HEK293 (cell line): ENCODE measurements at regions not wholly inside any gene's neighbourhood (a gene's known extent, or its start where the extent isn't known, plus 50 kb on each side); places are given as distances from the start of the nearest gene placed in this dataset.
A peak's percentile ranks its signal among the peaks of the same experiment; 100 is the strongest.
"Not testable (repeated sequence)": the region's sequence is repeated elsewhere in the genome, so short reads cannot be mapped to it uniquely, and the experiment has no call there.

Source experiments
- CTCF ChIA-PET: fragments of 350-600 bp; formaldehyde crosslinking; extraction: SDS; loops from one replicate; lab custom pipeline; 2021; ENCODE audit warnings: antibody characterized with exemption; lab: Yijun Ruan, JAX
- POLR2A ChIA-PET: fragments of 300-600 bp; formaldehyde crosslinking; extraction: SDS; loops from one replicate; lab custom pipeline; 2020; ENCODE audit warnings: antibody characterized with exemption, inconsistent platforms; lab: Yijun Ruan, JAX
- H3K27ac ChIP-seq: fragments of 200-500 bp; sonication (Bioruptor generic); 2 replicates; pipeline ENCODE4 v1.5.1; 2014; ENCODE audit warnings: low read depth, low read length, control low read depth, inconsistent platforms; ENCODE audit errors: extremely low read depth
- H3K36me3 ChIP-seq, 2 experiments: fragments of 200-500 bp in 1 of 2; sonication (Bioruptor generic) in 1 of 2; 1 replicate in 1 of 2; 2 replicates in 1 of 2; pipeline ENCODE4 v1.5.1; 2014 to 2017; ENCODE audit warnings: inconsistent platforms in 2 of 2, low read length in 2 of 2; ENCODE audit not compliant: control insufficient read depth in 2 of 2, insufficient read depth in 1 of 2
- H3K4me1 ChIP-seq: fragments of 200-500 bp; sonication (Bioruptor generic); 2 replicates; pipeline ENCODE4 v1.5.1; 2014; ENCODE audit warnings: mild to moderate bottlenecking, low read length, inconsistent platforms; ENCODE audit not compliant: control insufficient read depth, insufficient read depth
- H3K4me3 ChIP-seq: 2 replicates; pipeline ENCODE4 v1.5.1; 2011; ENCODE audit warnings: low read depth, mild to moderate bottlenecking, control low read depth, low read length, moderate library complexity
- H3K9me3 ChIP-seq: fragments of 200-500 bp; sonication (Bioruptor generic); 2 replicates; pipeline ENCODE4 v1.5.1; 2014; ENCODE audit warnings: low read depth, low read length, inconsistent platforms; ENCODE audit not compliant: control insufficient read depth, insufficient read depth
- GLI2 ChIP-seq: fragments of 450-650 bp; formaldehyde crosslinking; IDR thresholded peaks from 2 replicates; pipeline ENCODE4; 2017; ENCODE audit warnings: missing biosample characterization, missing genetic modification characterization, low read depth, borderline replicate concordance
- GLIS1 ChIP-seq: fragments of 450-650 bp; formaldehyde crosslinking; IDR thresholded peaks from 2 replicates; pipeline ENCODE4 v1.5.1; 2016; ENCODE audit warnings: missing biosample characterization, missing genetic modification characterization
- GLIS2 ChIP-seq: fragments of 450-650 bp; formaldehyde crosslinking; IDR thresholded peaks from 2 replicates; pipeline ENCODE4 v1.5.1; 2016; ENCODE audit warnings: missing biosample characterization, missing genetic modification characterization
- HOXD13 ChIP-seq: sonication (generic); formaldehyde crosslinking; IDR thresholded peaks from 2 replicates; pipeline ENCODE4 v1.8.0; 2022; ENCODE audit warnings: missing genetic modification reagents, borderline replicate concordance
- MEIS1 ChIP-seq: sonication (generic); formaldehyde crosslinking; IDR thresholded peaks from 2 replicates; pipeline ENCODE4 v1.8.1; 2022; ENCODE audit warnings: missing genetic modification reagents, mild to moderate bottlenecking, borderline replicate concordance
- OSR2 ChIP-seq: fragments of 450-650 bp; formaldehyde crosslinking; IDR thresholded peaks from 2 replicates; pipeline ENCODE4 v1.5.1; 2016; ENCODE audit warnings: missing biosample characterization, missing genetic modification characterization
- SCRT1 ChIP-seq: fragments of 450-650 bp; formaldehyde crosslinking; IDR thresholded peaks from 2 replicates; pipeline ENCODE4 v1.5.1; 2016; ENCODE audit warnings: missing biosample characterization, missing genetic modification characterization, borderline replicate concordance
- SETDB1 ChIP-seq: IDR thresholded peaks from one replicate; pipeline ENCODE4 v1.6.1; 2017; ENCODE audit warnings: mild to moderate bottlenecking, low read length, moderate library complexity, mixed read lengths; ENCODE audit not compliant: insufficient read length
- SP7 ChIP-seq: fragments of 450-650 bp; formaldehyde crosslinking; IDR thresholded peaks from 2 replicates; pipeline ENCODE4 v1.5.1; 2016; ENCODE audit warnings: missing biosample characterization, missing genetic modification characterization
- TRIM28 ChIP-seq: IDR thresholded peaks from 2 replicates; pipeline ENCODE4 v1.6.1; 2011; ENCODE audit warnings: low read length, control low read depth, borderline replicate concordance
- YY2 ChIP-seq: fragments of 450-650 bp; formaldehyde crosslinking; IDR thresholded peaks from 2 replicates; pipeline ENCODE4 v1.5.1; 2016; ENCODE audit warnings: missing biosample characterization, missing genetic modification characterization
- ZNF148 ChIP-seq: fragments of 450-650 bp; formaldehyde crosslinking; IDR thresholded peaks from 2 replicates; pipeline ENCODE4 v1.5.0; 2017; ENCODE audit warnings: missing biosample characterization, missing genetic modification characterization, borderline replicate concordance
- ZNF16 ChIP-seq: fragments of 450-650 bp; formaldehyde crosslinking; IDR thresholded peaks from 2 replicates; pipeline ENCODE4 v1.5.1; 2016; ENCODE audit warnings: low read depth, missing biosample characterization, missing genetic modification characterization
- ZNF24 ChIP-seq: fragments of 450-650 bp; formaldehyde crosslinking; IDR thresholded peaks from 2 replicates; pipeline ENCODE4 v1.5.1; 2016; ENCODE audit warnings: missing biosample characterization, missing genetic modification characterization
- ZNF266 ChIP-seq: fragments of 450-650 bp; formaldehyde crosslinking; IDR thresholded peaks from 2 replicates; pipeline ENCODE4 v1.5.1; 2016; ENCODE audit warnings: missing biosample characterization, missing genetic modification characterization, low read depth
- ZNF311 ChIP-seq: fragments of 450-650 bp; formaldehyde crosslinking; IDR thresholded peaks from 2 replicates; pipeline ENCODE4 v1.5.1; 2017; ENCODE audit warnings: missing biosample characterization, missing genetic modification characterization, borderline replicate concordance
- ZNF335 ChIP-seq: fragments of 450-650 bp; formaldehyde crosslinking; conservative IDR thresholded peaks from 2 replicates; pipeline ENCODE4 v1.5.1; 2016; ENCODE audit warnings: missing biosample characterization, missing genetic modification characterization
- ZNF341 ChIP-seq: fragments of 450-650 bp; formaldehyde crosslinking; IDR thresholded peaks from 2 replicates; pipeline ENCODE4; 2016; ENCODE audit warnings: low read depth, missing biosample characterization, missing genetic modification characterization
- ZNF37A ChIP-seq: fragments of 450-650 bp; IDR thresholded peaks from 2 replicates; pipeline ENCODE4 v1.5.1; 2018; ENCODE audit warnings: missing biosample characterization, missing genetic modification characterization
- ZNF449 ChIP-seq: fragments of 450-650 bp; formaldehyde crosslinking; IDR thresholded peaks from 2 replicates; pipeline ENCODE4 v1.5.1; 2017; ENCODE audit warnings: missing biosample characterization, mild to moderate bottlenecking, missing genetic modification characterization, moderate library complexity
- ZNF548 ChIP-seq: fragments of 450-650 bp; formaldehyde crosslinking; IDR thresholded peaks from 2 replicates; pipeline ENCODE4 v1.5.1; 2016; ENCODE audit warnings: missing biosample characterization, missing genetic modification characterization
- ZNF621 ChIP-seq: fragments of 450-650 bp; formaldehyde crosslinking; IDR thresholded peaks from 2 replicates; pipeline ENCODE4 v1.5.1; 2017; ENCODE audit warnings: missing biosample characterization, missing genetic modification characterization
- ZNF654 ChIP-seq: fragments of 450-650 bp; formaldehyde crosslinking; IDR thresholded peaks from 2 replicates; pipeline ENCODE4 v1.5.1; 2016; ENCODE audit warnings: low read depth, missing biosample characterization, missing genetic modification characterization
- ZNF658 ChIP-seq: fragments of 450-650 bp; formaldehyde crosslinking; IDR thresholded peaks from 2 replicates; pipeline ENCODE4; 2016; ENCODE audit warnings: missing biosample characterization, missing genetic modification characterization
- ZNF660 ChIP-seq: fragments of 450-650 bp; IDR thresholded peaks from 2 replicates; pipeline ENCODE4 v1.5.1; 2018; ENCODE audit warnings: missing biosample characterization, mild to moderate bottlenecking, missing genetic modification characterization
- ZNF664 ChIP-seq: fragments of 450-650 bp; formaldehyde crosslinking; IDR thresholded peaks from 2 replicates; pipeline ENCODE4 v1.5.1; 2016; ENCODE audit warnings: missing biosample characterization, missing genetic modification characterization
- ZNF837 ChIP-seq: fragments of 450-650 bp; formaldehyde crosslinking; IDR thresholded peaks from 2 replicates; pipeline ENCODE4 v1.5.1; 2016; ENCODE audit warnings: missing biosample characterization, missing genetic modification characterization

- TF ChIP-seq ZNF311 (tag by site-specific recombination) (no peak), ZNF37A (tag by site-specific recombination) (no peak)
Measured at GRCh38 chr2:31785876-31786275, 205.1 kb upstream of the SRD5A2 start (continued).

GRCh38 chr2:31784868-31785267 lies 204.1 kb upstream of the SRD5A2 start:
- H3K4me1 ChIP-seq, result no peaks in the 10 kb centered on the region
- CTCF ChIA-PET, result interaction anchor here (0.7 kb wide), 1 partner anchor 205 kb away, joined by 3 read pairs; no protein-coding TSS in a partner anchor

GRCh38 chr2:31783446-31784091 lies 202.8 kb upstream of the SRD5A2 start:
- H3K27ac ChIP-seq, POLR2A ChIA-PET, H3K4me3 ChIP-seq, H3K36me3 ChIP-seq, H3K9me3 ChIP-seq, CTCF ChIA-PET, H3K4me1 ChIP-seq: not testable (repeated sequence)
- peak; percentile 60 for TF ChIP-seq SETDB1

More at GRCh38 chr2:31784868-31785267, 204.1 kb upstream of the SRD5A2 start:
- POLR2A ChIA-PET, result no interaction called here
- no peak for TF ChIP-seq ZNF660 (tag by site-specific recombination)
- no peak for TF ChIP-seq ZNF837 (tag by site-specific recombination)
- TF ChIP-seq ZNF266 (tag by site-specific recombination), result no peak
- no peak for TF ChIP-seq HOXD13
- no peak for TF ChIP-seq ZNF664 (tag by site-specific recombination)
- no peak for TF ChIP-seq ZNF621
- TF ChIP-seq TRIM28, result no peak
- no peak for TF ChIP-seq SCRT1 (tag by site-specific recombination)
- no peak for TF ChIP-seq ZNF148 (tag by site-specific recombination)
- no peak for TF ChIP-seq ZNF16 (tag by site-specific recombination)
- TF ChIP-seq GLIS2, result no peak
- no peak for TF ChIP-seq YY2 (tag by site-specific recombination)
- TF ChIP-seq ZNF341 (tag by site-specific recombination), result no peak
- no peak for TF ChIP-seq OSR2 (tag by site-specific recombination)
- no peak for TF ChIP-seq ZNF548 (tag by site-specific recombination)
- TF ChIP-seq GLI2, result no peak
- TF ChIP-seq MEIS1 (CRISPR knock-in tag), result no peak
- Histone ChIP-seq H3K36me3 (no peaks in the 10 kb centered on the region), H3K27ac (no peak overlapping the region), H3K4me3 (no peak overlapping the region), H3K9me3 (no peaks in the 10 kb centered on the region)

- Histone ChIP-seq H3K27ac (no peak overlapping the region), H3K4me3 (no peak overlapping the region), H3K9me3 (no peaks in the 10 kb centered on the region), H3K36me3 (no peaks in the 10 kb centered on the region), H3K4me1 (no peaks in the 10 kb centered on the region)
- ChIA-PET CTCF (no interaction called here), POLR2A (no interaction called here)
- no peak for TF ChIP-seq ZNF658 (tag by site-specific recombination)
- TF ChIP-seq ZNF37A (tag by site-specific recombination), result no peak
- no peak for TF ChIP-seq ZNF148 (tag by site-specific recombination)
- TF ChIP-seq SP7 (tag by site-specific recombination), result no peak
- TF ChIP-seq ZNF24, result no peak
- TF ChIP-seq ZNF335 (tag by site-specific recombination), result no peak
- no peak for TF ChIP-seq GLIS1
- TF ChIP-seq ZNF654 (tag by site-specific recombination), result no peak
- no peak for TF ChIP-seq ZNF449 (tag by site-specific recombination)
Measured at GRCh38 chr2:31778153-31778552, 197.4 kb upstream of the SRD5A2 start.
